Mucosa of gallbladder (tissue), 1 donor: ENCODE measurements at regions not wholly inside any gene's neighbourhood (a gene's known extent, or its start where the extent isn't known, plus 50 kb on each side); places are given as distances from the start of the nearest gene placed in this dataset.
"Not testable (repeated sequence)": the region's sequence is repeated elsewhere in the genome, so short reads cannot be mapped to it uniquely, and the experiment has no call there.

Experiments used
- DNase-seq: peaks from one replicate; pipeline ENCODE4 v3.0.0-alpha.2; 2020; ENCODE audit warnings: low spot score
- donor health status: DM: no; HTN: no; CAD: no.

GRCh38 chr4:163077680-163078079 is 89.0 kb downstream of the NAF1 start:
- DNase-seq = no peak

GRCh38 chr4:163072222-163072621 is 94.5 kb downstream of the NAF1 start:
- no peak for DNase-seq

- no peak for DNase-seq
Measured at GRCh38 chr4:163071308-163071707, 95.4 kb downstream of the NAF1 start.

DNA sequence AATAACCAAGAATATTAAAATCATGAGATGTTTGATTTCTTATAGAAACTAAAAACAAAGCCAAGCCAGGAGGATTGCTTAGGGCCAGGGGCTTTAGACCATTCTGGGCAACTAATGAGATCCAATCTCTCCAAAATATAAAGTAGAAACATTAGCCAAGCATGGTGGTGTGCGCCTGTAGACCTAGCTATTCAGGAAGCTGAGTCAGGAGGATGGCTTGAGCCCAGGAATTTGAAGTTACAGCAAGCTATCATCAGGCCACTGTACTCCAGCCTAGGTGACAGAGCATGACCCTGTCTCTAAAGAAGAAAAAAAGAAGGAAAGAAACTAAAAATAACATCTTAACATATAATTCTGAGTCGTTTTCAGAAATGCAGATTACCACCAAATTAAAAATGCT is 96.7 kb downstream of the NAF1 start:
- DNase-seq = no peak

DNA sequence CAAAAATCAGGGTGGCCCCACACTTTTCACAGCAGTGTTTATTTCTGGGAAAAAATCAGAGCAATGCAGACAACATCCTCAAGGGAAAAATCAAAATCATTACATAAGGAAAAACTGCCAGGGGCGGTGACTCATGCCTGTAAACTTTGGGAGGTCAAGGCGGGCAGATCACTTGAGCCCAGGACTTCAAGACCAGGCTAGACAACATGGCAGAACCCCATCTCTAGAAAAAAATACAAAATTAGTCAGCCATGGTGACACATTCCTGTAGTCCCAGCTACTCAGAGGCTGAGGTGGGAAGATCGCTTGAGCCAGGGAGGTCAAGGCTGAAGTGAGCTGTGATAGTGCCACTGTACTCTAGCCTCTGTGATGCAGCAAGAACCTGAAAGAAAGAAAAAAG is 102.8 kb downstream of the NAF1 start:
- no peak for DNase-seq

GRCh38 chr4:163048447-163048846 is 118.2 kb downstream of the NAF1 start:
- DNase-seq = no peak

DNA sequence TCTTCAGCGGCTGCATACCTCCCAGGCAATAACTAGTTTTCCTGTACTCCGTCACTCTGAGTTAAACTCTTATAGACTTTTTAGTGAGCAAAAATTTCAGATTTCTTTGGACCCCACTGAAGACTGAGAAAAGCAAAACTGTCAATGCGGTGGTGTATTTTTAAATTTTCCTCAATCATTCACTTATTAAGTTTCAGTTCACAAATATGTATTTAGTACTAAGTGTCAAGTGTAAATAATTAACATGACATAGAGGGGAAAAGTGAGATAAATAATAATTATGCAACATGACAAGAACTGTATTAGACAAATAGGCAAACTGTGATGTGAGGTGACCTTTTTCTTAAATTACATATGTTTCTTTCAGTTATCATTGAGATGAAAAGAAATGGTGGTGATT is 124.4 kb downstream of the NAF1 start:
- no peak for DNase-seq

DNA sequence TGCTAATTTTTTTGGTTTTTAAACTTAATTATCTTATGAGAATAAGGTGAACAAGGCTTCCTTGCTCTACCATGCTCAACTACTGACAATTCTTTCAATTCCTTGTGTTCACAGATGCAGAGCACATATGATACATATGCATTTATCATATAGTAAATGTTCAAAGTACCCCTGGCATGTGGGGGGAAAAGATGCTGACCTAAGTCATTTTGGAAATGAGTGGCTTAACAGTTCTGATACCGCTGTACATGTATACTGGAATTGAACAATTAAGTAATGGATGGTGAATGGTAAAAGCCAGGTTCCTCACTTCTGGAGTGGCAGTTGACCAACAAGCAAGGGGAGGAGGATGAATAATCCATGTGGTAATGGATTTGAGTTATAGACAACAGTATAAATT is 149.6 kb downstream of the NAF1 start:
- no peak for DNase-seq

DNA sequence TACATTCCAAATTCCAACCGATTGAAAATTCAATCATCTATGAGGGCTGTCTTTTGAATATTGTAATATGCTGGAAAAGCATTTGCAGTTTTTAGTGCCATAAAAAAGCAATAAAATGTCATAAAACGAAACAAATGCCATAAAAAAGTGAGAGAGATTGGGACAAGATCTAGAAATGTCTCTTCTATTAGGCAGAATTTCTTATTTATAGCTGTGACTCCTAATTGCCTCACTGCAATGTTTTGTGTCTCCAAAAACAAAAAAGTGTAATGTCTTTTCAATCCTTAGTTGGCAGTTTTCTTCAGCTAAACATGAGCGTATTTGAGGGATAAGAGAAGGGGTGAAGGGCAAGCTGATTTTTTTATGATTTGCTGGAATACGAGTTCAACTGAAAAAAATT is 153.9 kb downstream of the NAF1 start:
- DNase-seq = no peak

DNA sequence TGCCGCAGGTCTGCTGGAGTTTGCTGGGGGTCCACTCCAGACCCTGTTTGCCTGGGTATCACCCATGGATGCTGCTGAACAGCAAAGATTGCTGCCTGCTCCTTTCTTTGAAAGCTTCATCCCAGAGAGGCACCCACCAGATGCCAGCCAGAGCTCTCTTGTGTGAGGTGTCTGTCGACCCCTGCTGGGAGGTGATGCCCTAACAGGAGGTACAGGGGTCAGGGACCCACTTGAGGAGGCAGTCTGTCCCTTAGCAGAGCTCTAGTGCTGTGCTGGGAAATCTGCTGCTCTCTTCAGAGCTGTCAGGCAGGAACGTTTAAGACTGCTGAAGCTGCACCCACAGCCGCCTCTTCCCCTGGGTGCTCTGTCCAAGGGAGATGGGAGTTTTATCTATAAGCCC is 162.7 kb downstream of the NAF1 start:
- DNase-seq = no peak

- no peak for DNase-seq
Measured at GRCh38 chr4:162988530-162988929, 178.2 kb downstream of the NAF1 start.

GRCh38 chr4:162985131-162985530 is 181.6 kb downstream of the NAF1 start:
- no peak for DNase-seq

- no peak for DNase-seq
Measured at GRCh38 chr4:162984621-162985020, 182.1 kb downstream of the NAF1 start.

DNA sequence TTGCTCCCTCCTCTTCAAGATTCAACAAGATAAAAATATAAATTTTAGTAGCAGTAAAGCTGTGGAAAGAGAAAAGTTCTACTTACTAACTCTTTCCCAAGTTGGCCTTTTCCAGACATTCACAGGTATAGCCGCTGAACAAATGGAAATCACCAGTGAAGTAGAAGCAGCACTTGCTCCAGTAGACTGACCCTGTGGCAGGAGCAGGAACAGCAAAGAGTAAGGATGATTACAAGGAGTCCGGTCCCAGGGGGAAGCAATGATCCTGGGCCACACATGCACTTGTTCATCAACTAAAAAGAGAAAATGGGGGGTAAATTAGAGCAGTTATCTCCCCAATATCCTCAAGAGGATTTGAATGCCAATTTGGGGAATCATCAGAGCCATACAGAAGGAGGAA is 184.9 kb downstream of the NAF1 start:
- no peak for DNase-seq

- DNase-seq = no peak
Measured at GRCh38 chr4:162978398-162978797, 188.3 kb downstream of the NAF1 start.

GRCh38 chr4:162977788-162978187 is 188.9 kb downstream of the NAF1 start:
- no peak for DNase-seq

- DNase-seq = no peak
Measured at GRCh38 chr4:162972661-162973330, 193.9 kb downstream of the NAF1 start.

GRCh38 chr4:162969194-162969593 is 197.5 kb downstream of the NAF1 start:
- no peak for DNase-seq

DNA sequence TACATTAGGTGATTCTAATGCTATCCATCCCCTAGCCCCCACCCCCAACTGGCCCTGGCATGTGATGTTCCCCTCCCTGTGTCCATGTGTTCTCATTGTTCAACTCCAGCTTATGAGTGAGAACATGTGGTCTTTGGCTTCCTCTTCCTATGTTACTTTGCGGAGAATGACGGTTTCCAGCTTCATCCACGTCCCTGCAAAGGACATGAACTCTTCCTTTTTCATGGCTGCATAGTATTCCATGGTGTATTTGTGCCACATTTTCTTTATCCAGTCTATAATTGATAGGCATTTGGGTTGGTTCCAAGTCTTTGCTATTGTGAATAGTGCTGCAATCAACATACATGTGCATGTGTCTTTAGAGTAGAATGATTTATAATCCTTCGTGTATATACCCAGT is 200.7 kb downstream of the NAF1 start:
- not testable (repeated sequence) for DNase-seq

DNA sequence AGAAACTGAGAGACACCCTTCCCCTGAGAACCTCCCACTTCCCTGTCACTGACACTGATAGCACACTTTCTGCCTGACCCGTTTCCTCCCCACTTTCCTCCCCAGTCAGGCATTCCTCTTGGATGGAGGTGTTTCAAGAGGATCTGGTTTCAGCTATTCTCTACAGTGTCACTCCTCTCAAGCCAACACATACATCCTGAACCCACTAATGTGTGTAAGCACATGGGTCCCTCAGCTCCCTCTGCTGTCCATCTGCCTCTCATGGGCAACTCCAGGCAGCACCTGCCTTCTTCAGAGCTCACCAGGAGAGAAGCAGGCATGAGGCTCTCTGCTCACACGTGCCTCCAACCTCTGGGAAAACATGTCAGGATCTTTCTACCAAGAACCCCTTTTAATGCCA is 207.6 kb downstream of the NAF1 start:
- DNase-seq = peak; percentile 34

GRCh38 chr4:162957521-162958143 is 209.1 kb downstream of the NAF1 start:
- DNase-seq = no peak

GRCh38 chr4:162954976-162955375 is 211.7 kb downstream of the NAF1 start:
- no peak for DNase-seq

DNA sequence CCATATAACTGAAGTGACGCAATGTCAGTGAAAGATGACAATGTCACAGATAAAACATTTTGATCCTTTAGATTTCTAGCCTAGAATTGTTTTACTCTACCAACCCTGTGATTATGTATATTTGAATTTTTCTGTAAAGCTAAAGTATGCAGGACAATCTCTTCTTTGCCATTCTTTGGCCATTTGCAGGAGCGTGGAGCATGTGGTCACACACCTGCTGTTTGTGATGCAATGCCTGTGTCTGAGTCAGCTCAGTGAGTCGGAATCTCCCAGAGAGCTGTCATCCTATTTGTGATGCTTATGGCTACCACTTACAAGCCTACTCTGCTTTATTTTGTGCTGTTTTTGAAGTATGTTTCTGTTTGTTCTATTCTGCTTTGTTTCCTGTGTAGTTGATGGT is 214.5 kb downstream of the NAF1 start:
- DNase-seq = no peak

- DNase-seq = no peak
Measured at GRCh38 chr4:162945713-162946112, 221.0 kb downstream of the NAF1 start.
